Osteocyte (in vitro differentiated cells): ENCODE measurements at regions not wholly inside any gene's neighbourhood (a gene's known extent, or its start where the extent isn't known, plus 50 kb on each side); places are given as distances from the start of the nearest gene placed in this dataset.
"Not testable (repeated sequence)": the region's sequence is repeated elsewhere in the genome, so short reads cannot be mapped to it uniquely, and the experiment has no call there.

Source experiments
- DNase-seq: peaks from one replicate; pipeline ENCODE4 v3.0.0; 2021; ENCODE audit warnings: mixed read lengths; ENCODE audit not compliant: unreplicated experiment; ENCODE audit errors: extremely low spot score
- H3K27ac Mint-ChIP-seq: one replicate; pipeline ENCODE4 v1.8.0; 2021; ENCODE audit warnings: mild to moderate bottlenecking, mixed read lengths; ENCODE audit not compliant: unreplicated experiment
- H3K27me3 Mint-ChIP-seq: one replicate; pipeline ENCODE4 v1.8.0; 2021; ENCODE audit warnings: mixed read lengths; ENCODE audit not compliant: unreplicated experiment
- H3K36me3 Mint-ChIP-seq: one replicate; pipeline ENCODE4 v1.8.0; 2021; ENCODE audit warnings: mixed read lengths; ENCODE audit not compliant: unreplicated experiment
- H3K4me1 Mint-ChIP-seq: one replicate; pipeline ENCODE4 v1.8.0; 2021; ENCODE audit warnings: mixed read lengths; ENCODE audit not compliant: unreplicated experiment
- H3K4me3 Mint-ChIP-seq: one replicate; pipeline ENCODE4 v1.8.0; 2021; ENCODE audit warnings: mild to moderate bottlenecking, moderate library complexity, mixed read lengths; ENCODE audit not compliant: unreplicated experiment
- H3K9me3 Mint-ChIP-seq: one replicate; pipeline ENCODE4 v1.8.0; 2021; ENCODE audit warnings: mixed read lengths; ENCODE audit not compliant: unreplicated experiment
- CTCF ChIP-seq: fragments of 200-600 bp; sonication (generic); IDR thresholded peaks from 2 replicates; pipeline ENCODE4 v1.5.0; 2021; ENCODE audit warnings: antibody characterized with exemption, mild to moderate bottlenecking, moderate library complexity

- Mint-ChIP-seq H3K27ac (no peak overlapping the region), H3K9me3 (peaks cover 4% of the 10 kb centered on the region), H3K4me1 (peaks cover 2% of the 10 kb centered on the region), H3K36me3 (no peaks in the 10 kb centered on the region), H3K27me3 (peaks cover 49% of the 10 kb centered on the region), H3K4me3 (no peak overlapping the region)
- peak; percentile 53 for DNase-seq
- no peak for TF ChIP-seq CTCF
Observed at GRCh38 chr5:171720086-171720485, 65.5 kb upstream of the SMIM23 start.

- no peak overlapping the region for H3K4me3 Mint-ChIP-seq
- peaks cover 52% of the 10 kb centered on the region for H3K27me3 Mint-ChIP-seq
- peaks cover 1% of the 10 kb centered on the region for H3K36me3 Mint-ChIP-seq
- H3K9me3 Mint-ChIP-seq, result peaks cover 13% of the 10 kb centered on the region
- DNase-seq, result peak; percentile 19
- H3K27ac Mint-ChIP-seq, result no peak overlapping the region
- H3K4me1 Mint-ChIP-seq, result peaks cover 2% of the 10 kb centered on the region
- no peak for TF ChIP-seq CTCF
Observed at GRCh38 chr5:171721464-171721863, 64.2 kb upstream of the SMIM23 start.

GRCh38 chr5:171724468-171725204 lies 61.0 kb upstream of the SMIM23 start:
- peaks cover 33% of the 10 kb centered on the region for H3K9me3 Mint-ChIP-seq
- peaks cover 55% of the 10 kb centered on the region for H3K27me3 Mint-ChIP-seq
- no peak overlapping the region for H3K27ac Mint-ChIP-seq
- H3K4me3 Mint-ChIP-seq, result no peak overlapping the region
- DNase-seq, result peak; percentile 73
- H3K4me1 Mint-ChIP-seq, result peaks cover 2% of the 10 kb centered on the region
- peaks cover 2% of the 10 kb centered on the region for H3K36me3 Mint-ChIP-seq
- no peak for TF ChIP-seq CTCF

- no peak overlapping the region for H3K4me3 Mint-ChIP-seq
- peaks cover 51% of the 10 kb centered on the region for H3K27me3 Mint-ChIP-seq
- H3K27ac Mint-ChIP-seq, result no peak overlapping the region
- H3K9me3 Mint-ChIP-seq, result peaks cover 35% of the 10 kb centered on the region
- peaks cover 2% of the 10 kb centered on the region for H3K4me1 Mint-ChIP-seq
- DNase-seq, result no peak
- peaks cover 2% of the 10 kb centered on the region for H3K36me3 Mint-ChIP-seq
- TF ChIP-seq CTCF, result no peak
Observed at GRCh38 chr5:171725205-171725601, 60.4 kb upstream of the SMIM23 start.

- Mint-ChIP-seq H3K9me3 (peaks cover 38% of the 10 kb centered on the region), H3K27me3 (peaks cover 57% of the 10 kb centered on the region)
- H3K4me3 Mint-ChIP-seq, H3K4me1 Mint-ChIP-seq, DNase-seq, H3K27ac Mint-ChIP-seq, H3K36me3 Mint-ChIP-seq: not testable (repeated sequence)
Observed at GRCh38 chr5:171726819-171727218, 58.8 kb upstream of the SMIM23 start.
